ENCODE measurements at regions not wholly inside any gene's neighbourhood (a gene's known extent, or its start where the extent isn't known, plus 50 kb on each side); places are given as distances from the start of the nearest gene placed in this dataset.

DNA sequence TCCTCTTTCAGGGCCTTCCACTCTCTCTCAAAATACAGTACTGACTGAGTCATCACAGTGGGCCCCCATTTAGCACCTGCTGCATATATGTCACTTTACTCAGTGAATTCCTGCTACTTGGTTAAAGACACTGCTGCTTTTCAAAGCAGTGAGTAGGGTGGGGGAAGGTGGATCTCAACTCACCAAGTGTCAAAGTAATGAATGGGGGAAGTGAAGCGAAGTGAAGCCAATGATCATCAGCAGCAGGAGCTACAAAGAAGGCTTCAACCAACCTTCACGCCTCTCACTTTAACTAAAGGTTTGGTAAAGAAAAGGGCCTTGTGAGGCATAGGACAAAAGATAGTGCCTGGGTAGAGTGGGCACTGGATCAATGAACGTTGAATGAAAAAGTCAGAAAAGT is 424.1 kb downstream of the SMARCA1 start:
- no peak overlapping the region for H3K4me3 ChIP-seq
- no peak for FAIRE-seq
- ATAC-seq = no peak
- no peaks in the 10 kb centered on the region for H3K4me1 ChIP-seq
- no peaks in the 10 kb centered on the region for H3K9me3 ChIP-seq
- ChIA-PET POLR2A (no interaction called here), CTCF (no interaction called here)
- TF ChIP-seq HMGXB4 (CRISPR knock-in tag; IDR thresholded peaks at IDR 0.05; ENCODE audit: borderline replicate concordance) = no peak
- no peak for TF ChIP-seq KDM5A (IDR thresholded peaks at IDR 0.05)
- TF ChIP-seq PHF8 (IDR thresholded peaks at IDR 0.05; ENCODE audit: borderline replicate concordance, low read depth) = no peak
- TF ChIP-seq HEYL (CRISPR knock-in tag; IDR thresholded peaks at IDR 0.05) = no peak
- no peak for TF ChIP-seq TFCP2L1 (CRISPR knock-in tag; IDR thresholded peaks at IDR 0.05)
- no peak for TF ChIP-seq NR3C1 (IDR thresholded peaks at IDR 0.05)
- no peak for TF ChIP-seq RFX5 (IDR thresholded peaks at IDR 0.05)
- no peak for TF ChIP-seq JUN (IDR thresholded peaks at IDR 0.05)
- 58% methylated on average over 3 of the region's 3 CpGs for WGBS (ENCODE audit: missing lambda C conversion rate)
- no peak for DNase-seq (ENCODE audit: low read depth in 1 of 2, low spot score in 1 of 2)
- H3K4me2 ChIP-seq = no peak overlapping the region
- no peak overlapping the region for H3K27ac ChIP-seq

DNA sequence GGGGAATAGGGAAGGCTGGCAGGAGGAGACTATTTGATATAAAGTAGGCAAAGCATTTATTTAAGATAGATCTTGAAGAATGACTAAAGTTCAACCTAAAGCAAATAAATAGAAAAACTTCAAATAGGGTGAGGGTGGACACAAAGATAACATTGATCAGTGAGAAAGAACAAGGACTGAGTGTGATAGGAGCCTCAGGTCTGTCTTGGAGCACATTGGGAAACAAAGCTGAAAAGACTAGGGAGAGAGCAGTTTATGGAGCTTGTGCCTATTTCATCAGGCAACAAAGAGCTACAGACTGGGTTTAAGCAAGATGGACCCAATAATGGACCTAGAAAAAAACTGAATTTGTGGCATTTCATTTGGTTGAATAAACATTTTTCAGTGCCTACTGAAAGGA is 425.6 kb downstream of the SMARCA1 start:
- TF ChIP-seq HEYL (CRISPR knock-in tag; IDR thresholded peaks at IDR 0.05) = no peak
- no peak for TF ChIP-seq KDM5A (IDR thresholded peaks at IDR 0.05)
- TF ChIP-seq HOXB13 (CRISPR knock-in tag; IDR thresholded peaks at IDR 0.05; ENCODE audit: low read depth) = no peak
- no peak for TF ChIP-seq ZSCAN20 (CRISPR knock-in tag; IDR thresholded peaks at IDR 0.05)
- TF ChIP-seq, protein P1, sequence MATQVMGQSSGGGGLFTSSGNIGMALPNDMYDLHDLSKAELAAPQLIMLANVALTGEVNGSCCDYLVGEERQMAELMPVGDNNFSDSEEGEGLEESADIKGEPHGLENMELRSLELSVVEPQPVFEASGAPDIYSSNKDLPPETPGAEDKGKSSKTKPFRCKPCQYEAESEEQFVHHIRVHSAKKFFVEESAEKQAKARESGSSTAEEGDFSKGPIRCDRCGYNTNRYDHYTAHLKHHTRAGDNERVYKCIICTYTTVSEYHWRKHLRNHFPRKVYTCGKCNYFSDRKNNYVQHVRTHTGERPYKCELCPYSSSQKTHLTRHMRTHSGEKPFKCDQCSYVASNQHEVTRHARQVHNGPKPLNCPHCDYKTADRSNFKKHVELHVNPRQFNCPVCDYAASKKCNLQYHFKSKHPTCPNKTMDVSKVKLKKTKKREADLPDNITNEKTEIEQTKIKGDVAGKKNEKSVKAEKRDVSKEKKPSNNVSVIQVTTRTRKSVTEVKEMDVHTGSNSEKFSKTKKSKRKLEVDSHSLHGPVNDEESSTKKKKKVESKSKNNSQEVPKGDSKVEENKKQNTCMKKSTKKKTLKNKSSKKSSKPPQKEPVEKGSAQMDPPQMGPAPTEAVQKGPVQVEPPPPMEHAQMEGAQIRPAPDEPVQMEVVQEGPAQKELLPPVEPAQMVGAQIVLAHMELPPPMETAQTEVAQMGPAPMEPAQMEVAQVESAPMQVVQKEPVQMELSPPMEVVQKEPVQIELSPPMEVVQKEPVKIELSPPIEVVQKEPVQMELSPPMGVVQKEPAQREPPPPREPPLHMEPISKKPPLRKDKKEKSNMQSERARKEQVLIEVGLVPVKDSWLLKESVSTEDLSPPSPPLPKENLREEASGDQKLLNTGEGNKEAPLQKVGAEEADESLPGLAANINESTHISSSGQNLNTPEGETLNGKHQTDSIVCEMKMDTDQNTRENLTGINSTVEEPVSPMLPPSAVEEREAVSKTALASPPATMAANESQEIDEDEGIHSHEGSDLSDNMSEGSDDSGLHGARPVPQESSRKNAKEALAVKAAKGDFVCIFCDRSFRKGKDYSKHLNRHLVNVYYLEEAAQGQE (IDR thresholded peaks at IDR 0.05) = no peak
- no peak for TF ChIP-seq SREBF2 (IDR thresholded peaks at IDR 0.05)
- TF ChIP-seq MAZ (IDR thresholded peaks at IDR 0.05; ENCODE audit: borderline replicate concordance, low read depth, low read length) = no peak
- TF ChIP-seq ZFP36 (IDR thresholded peaks at IDR 0.05; ENCODE audit: borderline replicate concordance, partially characterized antibody) = no peak
- no peak for TF ChIP-seq POLR2AphosphoS2 (conservative IDR thresholded peaks at IDR 0.05; ENCODE audit: low read length)
- TF ChIP-seq RARB (CRISPR knock-in tag; IDR thresholded peaks at IDR 0.05) = no peak
- TF ChIP-seq, protein P2, sequence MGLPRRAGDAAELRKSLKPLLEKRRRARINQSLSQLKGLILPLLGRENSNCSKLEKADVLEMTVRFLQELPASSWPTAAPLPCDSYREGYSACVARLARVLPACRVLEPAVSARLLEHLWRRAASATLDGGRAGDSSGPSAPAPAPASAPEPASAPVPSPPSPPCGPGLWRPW (IDR thresholded peaks at IDR 0.05) = no peak
- TF ChIP-seq, protein P3, sequence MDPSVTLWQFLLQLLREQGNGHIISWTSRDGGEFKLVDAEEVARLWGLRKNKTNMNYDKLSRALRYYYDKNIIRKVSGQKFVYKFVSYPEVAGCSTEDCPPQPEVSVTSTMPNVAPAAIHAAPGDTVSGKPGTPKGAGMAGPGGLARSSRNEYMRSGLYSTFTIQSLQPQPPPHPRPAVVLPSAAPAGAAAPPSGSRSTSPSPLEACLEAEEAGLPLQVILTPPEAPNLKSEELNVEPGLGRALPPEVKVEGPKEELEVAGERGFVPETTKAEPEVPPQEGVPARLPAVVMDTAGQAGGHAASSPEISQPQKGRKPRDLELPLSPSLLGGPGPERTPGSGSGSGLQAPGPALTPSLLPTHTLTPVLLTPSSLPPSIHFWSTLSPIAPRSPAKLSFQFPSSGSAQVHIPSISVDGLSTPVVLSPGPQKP (IDR thresholded peaks at IDR 0.05; ENCODE audit: low read depth, low read length) = no peak
- TF ChIP-seq SMC3 (IDR thresholded peaks at IDR 0.05) = no peak
- no peak for TF ChIP-seq HDAC2 (IDR thresholded peaks at IDR 0.05)
- no peak for TF ChIP-seq RFX5 (IDR thresholded peaks at IDR 0.05)
- no peak for TF ChIP-seq MAFK (IDR thresholded peaks at IDR 0.05; ENCODE audit: partially characterized antibody)
- no peak overlapping the region for H3K27ac ChIP-seq
- DNase-seq (ENCODE audit: low read depth in 1 of 2, low spot score in 1 of 2) = no peak
- ChIA-PET CTCF (no interaction called here), POLR2A (no interaction called here)
- no peak overlapping the region for H3K4me3 ChIP-seq
- no peak overlapping the region for H3K4me2 ChIP-seq
- no peaks in the 10 kb centered on the region for H3K9me3 ChIP-seq
- no peak for ATAC-seq
- FAIRE-seq = no peak
- no peaks in the 10 kb centered on the region for H3K4me1 ChIP-seq

Data from A549 (cell line).